K562 (cell line): ENCODE measurements at regions not wholly inside any gene's neighbourhood (a gene's known extent, or its start where the extent isn't known, plus 50 kb on each side); places are given as distances from the start of the nearest gene placed in this dataset.
A peak's percentile ranks its signal among the peaks of the same experiment; 100 is the strongest.

ENCODE experiments used
- BRF2 ChIP-seq: IDR thresholded peaks from 3 replicates; pipeline ENCODE4 v1.6.1; 2011; ENCODE audit warnings: borderline replicate concordance, mild to moderate bottlenecking; ENCODE audit not compliant: insufficient read length, insufficient read depth
- FOXJ2 ChIP-seq: fragments of 200-800 bp; sonication (Bioruptor generic); IDR thresholded peaks from 2 replicates; pipeline ENCODE4 v1.6.1; 2016; ENCODE audit warnings: missing genetic modification characterization, missing compliant biosample characterization
- GATAD2A ChIP-seq: fragments of 450-650 bp; IDR thresholded peaks from 2 replicates; pipeline ENCODE4 v1.6.1; 2017
- KDM1A ChIP-seq, 2 experiments: fragments of 450-650 bp; IDR thresholded peaks; 2 replicates each; pipeline ENCODE4 v1.6.1; 2016; ENCODE audit warnings: mild to moderate bottlenecking in 2 of 2
- MAZ ChIP-seq, 2 experiments: fragments of 450-650 bp in 1 of 2; sonication (generic) in 1 of 2; formaldehyde crosslinking; IDR thresholded peaks in 1 of 2; conservative IDR thresholded peaks in 1 of 2; 2 replicates each; pipeline versions ENCODE4 v1.4.0 to v1.5.0; 2020; ENCODE audit warnings: mild to moderate bottlenecking in 1 of 2, missing genetic modification reagents in 1 of 2
- MYBL2 ChIP-seq, 2 experiments: fragments of 450-650 bp in 1 of 2; sonication (generic) in 1 of 2; formaldehyde crosslinking in 1 of 2; IDR thresholded peaks; 2 replicates each; pipeline versions ENCODE4 v1.6.1 to v1.8.1; 2017 to 2022; ENCODE audit warnings: borderline replicate concordance in 1 of 2, inconsistent platforms in 1 of 2, low read depth in 1 of 2, mild to moderate bottlenecking in 1 of 2, missing genetic modification reagents in 1 of 2, moderate library complexity in 1 of 2
- NFIC ChIP-seq: fragments of 450-650 bp; IDR thresholded peaks from 2 replicates; pipeline ENCODE4 v1.6.1; 2017; ENCODE audit warnings: mild to moderate bottlenecking, inconsistent platforms
- PHB2 ChIP-seq: fragments of 450-650 bp; IDR thresholded peaks from 2 replicates; pipeline ENCODE4 v1.6.1; 2017; ENCODE audit warnings: low read depth
- TAF7 ChIP-seq: fragments of 450-650 bp; IDR thresholded peaks from 2 replicates; pipeline ENCODE4 v1.6.1; 2016; ENCODE audit warnings: missing genetic modification characterization, missing compliant biosample characterization
- ZBTB7A ChIP-seq: IDR thresholded peaks from 2 replicates; pipeline ENCODE4 v1.6.1; 2011; ENCODE audit warnings: low read depth, mild to moderate bottlenecking, low read length, moderate library complexity, borderline replicate concordance; ENCODE audit not compliant: control insufficient read depth
- ZC3H4 ChIP-seq: sonication (generic); formaldehyde crosslinking; IDR thresholded peaks from 2 replicates; pipeline ENCODE4 v1.9.0; 2021; ENCODE audit warnings: missing genetic modification reagents, borderline replicate concordance
- ZNF780A ChIP-seq: fragments of 250-450 bp; sonication (Bioruptor Pico); IDR thresholded peaks from 2 replicates; pipeline ENCODE4 v1.5.0; 2021; ENCODE audit warnings: mild to moderate bottlenecking
- ZNF785 ChIP-seq: fragments of 250-450 bp; sonication (Bioruptor Pico); IDR thresholded peaks from 2 replicates; pipeline ENCODE4 v1.4.0; 2020; ENCODE audit warnings: mild to moderate bottlenecking
- TF ChIP-seq, protein P1 (sequence below): sonication (generic); formaldehyde crosslinking; IDR thresholded peaks from 2 replicates; pipeline ENCODE4 v1.8.1; 2023; ENCODE audit warnings: mild to moderate bottlenecking, missing genetic modification reagents
- TF ChIP-seq, protein P2 (sequence below): sonication (generic); formaldehyde crosslinking; IDR thresholded peaks from 2 replicates; pipeline ENCODE4 v1.9.0; 2022; ENCODE audit warnings: mild to moderate bottlenecking, missing genetic modification reagents
- TF ChIP-seq, protein P3 (sequence below): fragments of 450-650 bp; formaldehyde crosslinking; IDR thresholded peaks from 2 replicates; pipeline ENCODE4 v1.4.0; 2022; ENCODE audit warnings: missing genetic modification characterization
- TF ChIP-seq, protein P4 (sequence below), 2 experiments: fragments of 450-650 bp in 1 of 2; sonication (generic) in 1 of 2; formaldehyde crosslinking in 1 of 2; IDR thresholded peaks in 1 of 2; conservative IDR thresholded peaks in 1 of 2; 2 replicates each; pipeline versions ENCODE4 v1.6.1 to v1.8.1; 2016 to 2023; ENCODE audit warnings: mild to moderate bottlenecking in 2 of 2, moderate library complexity in 2 of 2, inconsistent platforms in 1 of 2, missing genetic modification reagents in 1 of 2

GRCh38 chr9:107749787-107750444, 260.3 kb upstream of the KLF4 start (continued):
- TF ChIP-seq, protein P1, sequence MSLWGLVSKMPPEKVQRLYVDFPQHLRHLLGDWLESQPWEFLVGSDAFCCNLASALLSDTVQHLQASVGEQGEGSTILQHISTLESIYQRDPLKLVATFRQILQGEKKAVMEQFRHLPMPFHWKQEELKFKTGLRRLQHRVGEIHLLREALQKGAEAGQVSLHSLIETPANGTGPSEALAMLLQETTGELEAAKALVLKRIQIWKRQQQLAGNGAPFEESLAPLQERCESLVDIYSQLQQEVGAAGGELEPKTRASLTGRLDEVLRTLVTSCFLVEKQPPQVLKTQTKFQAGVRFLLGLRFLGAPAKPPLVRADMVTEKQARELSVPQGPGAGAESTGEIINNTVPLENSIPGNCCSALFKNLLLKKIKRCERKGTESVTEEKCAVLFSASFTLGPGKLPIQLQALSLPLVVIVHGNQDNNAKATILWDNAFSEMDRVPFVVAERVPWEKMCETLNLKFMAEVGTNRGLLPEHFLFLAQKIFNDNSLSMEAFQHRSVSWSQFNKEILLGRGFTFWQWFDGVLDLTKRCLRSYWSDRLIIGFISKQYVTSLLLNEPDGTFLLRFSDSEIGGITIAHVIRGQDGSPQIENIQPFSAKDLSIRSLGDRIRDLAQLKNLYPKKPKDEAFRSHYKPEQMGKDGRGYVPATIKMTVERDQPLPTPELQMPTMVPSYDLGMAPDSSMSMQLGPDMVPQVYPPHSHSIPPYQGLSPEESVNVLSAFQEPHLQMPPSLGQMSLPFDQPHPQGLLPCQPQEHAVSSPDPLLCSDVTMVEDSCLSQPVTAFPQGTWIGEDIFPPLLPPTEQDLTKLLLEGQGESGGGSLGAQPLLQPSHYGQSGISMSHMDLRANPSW (CRISPR knock-in tag), result no peak
- TF ChIP-seq ZC3H4 (CRISPR knock-in tag) (no peak), NFIC (no peak), MAZ (CRISPR knock-in tag; conservative IDR thresholded peaks at IDR 0.05 in 1 of 2, IDR thresholded peaks at IDR 0.05 in 1 of 2) (no peak), ZBTB7A (no peak), ZNF780A (CRISPR knock-in tag) (no peak), GATAD2A (no peak), BRF2 (no peak), ZNF785 (CRISPR knock-in tag) (no peak), FOXJ2 (tag) (no peak), MYBL2 (IDR thresholded peaks at IDR 0.05; ENCODE audit: low read depth) (no peak), MYBL2 (CRISPR knock-in tag; IDR thresholded peaks at IDR 0.05; ENCODE audit: borderline replicate concordance) (no peak), TAF7 (tag) (no peak), KDM1A (IDR thresholded peaks at IDR 0.05) (no peak), PHB2 (no peak)
- TF ChIP-seq, protein P2, sequence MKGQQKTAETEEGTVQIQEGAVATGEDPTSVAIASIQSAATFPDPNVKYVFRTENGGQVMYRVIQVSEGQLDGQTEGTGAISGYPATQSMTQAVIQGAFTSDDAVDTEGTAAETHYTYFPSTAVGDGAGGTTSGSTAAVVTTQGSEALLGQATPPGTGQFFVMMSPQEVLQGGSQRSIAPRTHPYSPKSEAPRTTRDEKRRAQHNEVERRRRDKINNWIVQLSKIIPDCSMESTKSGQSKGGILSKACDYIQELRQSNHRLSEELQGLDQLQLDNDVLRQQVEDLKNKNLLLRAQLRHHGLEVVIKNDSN, result peak; percentile 63
- TF ChIP-seq, protein P3, sequence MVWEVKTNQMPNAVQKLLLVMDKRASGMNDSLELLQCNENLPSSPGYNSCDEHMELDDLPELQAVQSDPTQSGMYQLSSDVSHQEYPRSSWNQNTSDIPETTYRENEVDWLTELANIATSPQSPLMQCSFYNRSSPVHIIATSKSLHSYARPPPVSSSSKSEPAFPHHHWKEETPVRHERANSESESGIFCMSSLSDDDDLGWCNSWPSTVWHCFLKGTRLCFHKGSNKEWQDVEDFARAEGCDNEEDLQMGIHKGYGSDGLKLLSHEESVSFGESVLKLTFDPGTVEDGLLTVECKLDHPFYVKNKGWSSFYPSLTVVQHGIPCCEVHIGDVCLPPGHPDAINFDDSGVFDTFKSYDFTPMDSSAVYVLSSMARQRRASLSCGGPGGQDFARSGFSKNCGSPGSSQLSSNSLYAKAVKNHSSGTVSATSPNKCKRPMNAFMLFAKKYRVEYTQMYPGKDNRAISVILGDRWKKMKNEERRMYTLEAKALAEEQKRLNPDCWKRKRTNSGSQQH (CRISPR knock-in tag), result 0 out of 2 replicates have a peak, but pooled peaks have one; percentile 17
- TF ChIP-seq, protein P4, sequence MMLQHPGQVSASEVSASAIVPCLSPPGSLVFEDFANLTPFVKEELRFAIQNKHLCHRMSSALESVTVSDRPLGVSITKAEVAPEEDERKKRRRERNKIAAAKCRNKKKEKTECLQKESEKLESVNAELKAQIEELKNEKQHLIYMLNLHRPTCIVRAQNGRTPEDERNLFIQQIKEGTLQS (IDR thresholded peaks at IDR 0.05), result peak; percentile 97
- TF ChIP-seq, protein P4 (CRISPR knock-in tag; conservative IDR thresholded peaks at IDR 0.05), result no peak
